GM12878 (cell line): ENCODE measurements at regions not wholly inside any gene's neighbourhood (a gene's known extent, or its start where the extent isn't known, plus 50 kb on each side); places are given as distances from the start of the nearest gene placed in this dataset.

Experiments used
- ATAC-seq: fragments of 200-7000 bp; cut with Tn5 transposase; 3 replicates; pipeline ENCODE4 v1.9.1; 2020; ENCODE audit warnings: mild to moderate bottlenecking, moderate library complexity
- BruUV-seq: library from RNA; stranded (reverse); fragments of 400-500 nt; replicated peaks from 2 replicates; lab custom pipeline; 2021; lab: Mats Ljungman, UMichigan
- CTCF ChIA-PET: fragments of 300-600 bp; sonication (Branson Sonifier 250); formaldehyde crosslinking; extraction: SDS; loops from one replicate; lab custom pipeline; 2021; ENCODE audit warnings: inconsistent platforms; lab: Yijun Ruan, JAX
- POLR2A ChIA-PET: fragments of 350-600 bp; formaldehyde crosslinking; extraction: SDS; loops from one replicate; lab custom pipeline; 2021; ENCODE audit warnings: inconsistent platforms; lab: Charles Lee
- RAD21 ChIA-PET: fragments of 300-600 bp; sonication (Branson Sonifier 250); formaldehyde crosslinking; loops from one replicate; lab custom pipeline; 2023; ENCODE audit warnings: antibody characterized with exemption; ENCODE audit not compliant: unreplicated experiment; lab: Charles Lee
- SMC1A ChIA-PET: fragments of 300-600 bp; sonication (Branson Sonifier 250); formaldehyde crosslinking; loops from one replicate; lab custom pipeline; 2023; ENCODE audit not compliant: unreplicated experiment, uncharacterized antibody; lab: Charles Lee
- DNase-seq: peaks from one replicate; pipeline ENCODE4 v3.0.0-alpha.2; 2011; ENCODE audit warnings: low read depth, low spot score
- FAIRE-seq: peaks from 3 replicates; lab custom pipeline; 2011; peaks lifted over from hg19 to GRCh38; lab: Jason Lieb, UNC
- H2AFZ ChIP-seq: 2 replicates; pipeline ENCODE4 v1.6.0; 2011; ENCODE audit warnings: low read depth, low read length, control low read depth; ENCODE audit not compliant: control insufficient read depth
- H3K27ac ChIP-seq: 2 replicates; pipeline ENCODE4 v1.5.1; 2011; ENCODE audit warnings: control low read depth; ENCODE audit not compliant: control insufficient read depth, insufficient read depth
- H3K27me3 ChIP-seq, 2 experiments: replicated peaks in 1 of 2; 2 replicates each; pipeline versions ENCODE4 v1.6.0 to v1.6.1; 2011; ENCODE audit warnings: low read length in 1 of 2; ENCODE audit not compliant: control insufficient read depth in 2 of 2, insufficient read depth in 2 of 2
- H3K36me3 ChIP-seq, 2 experiments: 2 replicates each; pipeline ENCODE4 v1.5.1; 2011; ENCODE audit warnings: low read length in 1 of 2; ENCODE audit not compliant: control insufficient read depth in 2 of 2, insufficient read depth in 2 of 2
- H3K4me1 ChIP-seq: 2 replicates; pipeline ENCODE4 v1.6.1; 2011; ENCODE audit warnings: mild to moderate bottlenecking, low read length, moderate library complexity, mixed read lengths; ENCODE audit not compliant: control insufficient read depth, insufficient read depth
- H3K4me2 ChIP-seq: 2 replicates; pipeline ENCODE4 v1.6.0; 2011; ENCODE audit warnings: control low read depth; ENCODE audit not compliant: control insufficient read depth, insufficient read depth
- H3K4me3 ChIP-seq: fragments of 200-600 bp; sonication (generic); 2 replicates; pipeline ENCODE4 v1.5.1; 2016
- H3K79me2 ChIP-seq: 2 replicates; pipeline ENCODE4 v1.6.0; 2011; ENCODE audit warnings: low read length; ENCODE audit not compliant: control insufficient read depth, insufficient read depth
- H3K9ac ChIP-seq: 2 replicates; pipeline ENCODE4 v1.8.0; 2011; ENCODE audit warnings: low read length, control low read depth, mixed read lengths; ENCODE audit not compliant: control insufficient read depth, insufficient read depth
- H3K9me3 ChIP-seq: replicated peaks from 3 replicates; pipeline ENCODE4 v1.5.1; 2011; ENCODE audit warnings: mild to moderate bottlenecking, low read length; ENCODE audit not compliant: control insufficient read depth, insufficient read depth
- H4K20me1 ChIP-seq: 2 replicates; pipeline ENCODE4 v1.6.0; 2011; ENCODE audit not compliant: control insufficient read depth, insufficient read depth
- ATF7 ChIP-seq: fragments of 450-650 bp; IDR thresholded peaks from 2 replicates; pipeline ENCODE4 v1.6.1; 2016; ENCODE audit warnings: low read depth, mild to moderate bottlenecking
- CREB1 ChIP-seq: IDR thresholded peaks from 2 replicates; pipeline ENCODE4 v1.6.1; 2012; ENCODE audit warnings: low read depth, mild to moderate bottlenecking, inconsistent platforms
- DPF2 ChIP-seq: fragments of 450-650 bp; IDR thresholded peaks from 2 replicates; pipeline ENCODE4 v1.6.1; 2017; ENCODE audit warnings: mild to moderate bottlenecking
- E4F1 ChIP-seq: fragments of 450-650 bp; IDR thresholded peaks from 2 replicates; pipeline ENCODE4 v1.6.1; 2018; ENCODE audit warnings: borderline replicate concordance, mild to moderate bottlenecking; ENCODE audit not compliant: partially characterized antibody
- ESRRA ChIP-seq: IDR thresholded peaks from 2 replicates; pipeline ENCODE4 v1.6.1; 2012; ENCODE audit warnings: mild to moderate bottlenecking, low read length, improper control_type of control experiment
- NFYB ChIP-seq: IDR thresholded peaks from 2 replicates; pipeline ENCODE4 v1.6.1; 2011; ENCODE audit warnings: low read depth, mild to moderate bottlenecking, low read length, improper control_type of control experiment, moderate library complexity; ENCODE audit not compliant: insufficient read depth
- NR2F1 ChIP-seq: fragments of 450-650 bp; conservative IDR thresholded peaks from 2 replicates; pipeline ENCODE4 v1.6.1; 2017; ENCODE audit warnings: mild to moderate bottlenecking
- RAD21 ChIP-seq: IDR thresholded peaks from 2 replicates; pipeline ENCODE4 v1.6.1; 2011; ENCODE audit warnings: mild to moderate bottlenecking, low read depth, low read length, moderate library complexity; ENCODE audit not compliant: insufficient read depth
- RCOR1 ChIP-seq: conservative IDR thresholded peaks from 2 replicates; pipeline ENCODE4 v1.6.1; 2012; ENCODE audit warnings: low read depth, low read length, improper control_type of control experiment
- SMARCA5 ChIP-seq: fragments of 450-650 bp; IDR thresholded peaks from 2 replicates; pipeline ENCODE4 v1.6.1; 2017; ENCODE audit warnings: mild to moderate bottlenecking
- TCF12 ChIP-seq: IDR thresholded peaks from 2 replicates; pipeline ENCODE4 v1.6.1; 2011; ENCODE audit warnings: low read depth, mild to moderate bottlenecking, low read length
- WRNIP1 ChIP-seq: IDR thresholded peaks from 2 replicates; pipeline ENCODE4 v1.6.1; 2011; ENCODE audit warnings: low read depth, low read length, improper control_type of control experiment, borderline replicate concordance
- YY1 ChIP-seq: IDR thresholded peaks from 2 replicates; pipeline ENCODE4 v1.6.1; 2011; ENCODE audit warnings: low read depth, mild to moderate bottlenecking, low read length
- ZBED1 ChIP-seq: IDR thresholded peaks from 2 replicates; pipeline ENCODE4 v1.6.1; 2016; ENCODE audit warnings: borderline replicate concordance
- ZNF207 ChIP-seq: fragments of 450-650 bp; IDR thresholded peaks from 2 replicates; pipeline ENCODE4 v1.6.1; 2014; ENCODE audit warnings: antibody characterized with exemption, mild to moderate bottlenecking, borderline replicate concordance
- ZZZ3 ChIP-seq: IDR thresholded peaks from 2 replicates; pipeline ENCODE4 v1.6.1; 2011; ENCODE audit warnings: low read depth; ENCODE audit not compliant: control insufficient read depth, insufficient read length
- WGBS: methylation state at CpG from one replicate; pipeline ENCODE4 v1.1.6; 2016; ENCODE audit warnings: low lambda C conversion rate; ENCODE audit not compliant: insufficient replicate concordance, insufficient coverage; ENCODE audit errors: missing lambda C conversion rate; 5-methylcytosine and 5-hydroxymethylcytosine counted together
- in situ Hi-C: fragments of 300-500 bp; cut with MboI; formaldehyde crosslinking; loops from 9 replicates; pipeline ENCODE4 v1.14.3; 2018; ENCODE audit warnings: mixed read lengths
- intact Hi-C: fragments of 100-400 bp; cut with micrococcal nuclease; formaldehyde crosslinking; loops from one replicate; pipeline ENCODE4 v1.14.2; 2022; ENCODE audit not compliant: unreplicated experiment

GRCh38 chr3:96294143-96294542 lies 520.3 kb upstream of the EPHA6 start (continued):
- TF ChIP-seq E4F1 (no peak), NFYB (no peak), ZBED1 (no peak), TCF12 (no peak), DPF2 (no peak), ESRRA (no peak), YY1 (no peak), NR2F1 (no peak), SMARCA5 (no peak), ATF7 (no peak)

- no TSS peak for BruUV-seq
- no peaks in the 10 kb centered on the region for H3K27me3 ChIP-seq
- no peak overlapping the region for H2AFZ ChIP-seq
- H3K27ac ChIP-seq, result no peak overlapping the region
- H4K20me1 ChIP-seq, result no peaks in the 10 kb centered on the region
- RAD21 ChIA-PET, result no interaction called here
- no peak for ATAC-seq
- SMC1A ChIA-PET, result interaction anchor here (1.2 kb wide), 1 partner anchor 29 kb away, joined by 3 read pairs; no protein-coding TSS in a partner anchor
- POLR2A ChIA-PET, result no interaction called here
- FAIRE-seq, result no peak
- H3K36me3 ChIP-seq, result no peaks in the 10 kb centered on the region
- no peaks in the 10 kb centered on the region for H3K4me1 ChIP-seq
- TF ChIP-seq ZNF207, result no peak
- TF ChIP-seq RAD21, result no peak
- TF ChIP-seq CREB1, result no peak
- TF ChIP-seq ZZZ3, result no peak
- TF ChIP-seq NR2F1, result no peak
- no peak for TF ChIP-seq RCOR1
- TF ChIP-seq WRNIP1, result no peak
- H3K9me3 ChIP-seq, result no peaks in the 10 kb centered on the region
- no peaks in the 10 kb centered on the region for H3K79me2 ChIP-seq
- no peak overlapping the region for H3K4me2 ChIP-seq
- no peak overlapping the region for H3K4me3 ChIP-seq
- intact Hi-C loops (no loop called here), in situ Hi-C loops (no loop called here)
- DNase-seq, result no peak
- 43% methylated on average over 4 of the region's 4 CpGs for WGBS
- CTCF ChIA-PET, result no interaction called here
- H3K9ac ChIP-seq, result no peak overlapping the region
Observed at GRCh38 chr3:96300743-96301142, 513.7 kb upstream of the EPHA6 start.
